Right lobe of liver (tissue), 6 donors: ENCODE measurements at regions not wholly inside any gene's neighbourhood (a gene's known extent, or its start where the extent isn't known, plus 50 kb on each side); places are given as distances from the start of the nearest gene placed in this dataset.

ENCODE experiments used
- ATAC-seq, 4 donors: fragments of 200-7000 bp; cut with Tn5 transposase; one replicate each; pipeline ENCODE4 v1.9.1; 2020; ENCODE audit warnings: mild to moderate bottlenecking in 4 of 4, moderate library complexity in 4 of 4
- DNase-seq, 3 donors: peaks; one replicate each; pipeline ENCODE4 v3.0.0-alpha.2; 2020
- H3K27ac ChIP-seq, 3 donors: fragments of 200-600 bp; one replicate each; pipeline ENCODE4 v1.8.0; 2022
- H3K27me3 ChIP-seq, 2 donors: fragments of 200-600 bp; one replicate each; pipeline ENCODE4 v1.8.0; 2022
- H3K36me3 ChIP-seq, 4 donors: fragments of 200-600 bp; sonication (generic) in 1 of 4; one replicate each; pipeline versions ENCODE4 v1.5.1 to v1.8.0; 2017 to 2022; ENCODE audit warnings: control low read depth in 1 of 4
- H3K4me1 ChIP-seq, 4 donors: fragments of 200-600 bp; sonication (generic) in 1 of 4; one replicate each; pipeline versions ENCODE4 v1.5.1 to v1.8.0; 2017 to 2022; ENCODE audit warnings: control low read depth in 1 of 4
- H3K4me3 ChIP-seq, 3 donors: fragments of 200-600 bp; one replicate each; pipeline ENCODE4 v1.8.0; 2022
- H3K9me3 ChIP-seq, 4 donors: fragments of 200-600 bp; sonication (generic) in 1 of 4; one replicate each; pipeline versions ENCODE4 v1.5.1 to v1.8.0; 2017 to 2022; ENCODE audit warnings: control low read depth in 1 of 4
- CTCF ChIP-seq, 4 donors: fragments of 200-600 bp in 3 of 4; fragments of 450-650 bp in 1 of 4; IDR thresholded peaks; one replicate each; pipeline versions ENCODE4 v1.5.1 to v1.8.0; 2016 to 2022; ENCODE audit warnings: antibody characterized with exemption in 4 of 4, mild to moderate bottlenecking in 2 of 4
- POLR2A ChIP-seq: fragments of 450-650 bp; IDR thresholded peaks from one replicate; pipeline ENCODE4 v1.6.1; 2017; ENCODE audit warnings: antibody characterized with exemption, mild to moderate bottlenecking
- WGBS: methylation state at CpG from one replicate; pipeline ENCODE4 v1.1.6; 2018; ENCODE audit warnings: low coverage, low lambda C conversion rate; ENCODE audit not compliant: insufficient coverage; ENCODE audit errors: missing lambda C conversion rate; 5-methylcytosine and 5-hydroxymethylcytosine counted together
- intact Hi-C, 2 donors: fragments of 100-400 bp; cut with DNase I; formaldehyde crosslinking; loops; one replicate each; pipeline versions ENCODE4 v1.11.2 to v1.14.1; 2022
- donor health status: DM: no; HTN: yes; CAD: no.
- donor health status: DM: no; HTN: no; CAD: no.
- donor health status: DM: no; HTN: no; CAD: no.
- donor health status: DM: no; HTN: yes; CAD: no.
- donor health status: DM: no; HTN: yes; CAD: no.

- Histone ChIP-seq H3K4me1 (no peaks in the 10 kb centered on the region), H3K27ac (no peak overlapping the region), H3K9me3 (no peaks in the 10 kb centered on the region), H3K4me3 (no peak overlapping the region), H3K27me3 (no peaks in the 10 kb centered on the region), H3K36me3 (no peaks in the 10 kb centered on the region)
- TF ChIP-seq POLR2A, result no peak
- TF ChIP-seq CTCF (IDR thresholded peaks at IDR 0.05), result no peak
- DNase-seq, result no peak
- intact Hi-C loops, result no loop called here
- WGBS, result 47% methylated on average over 5 of the region's 6 CpGs
- no peak for ATAC-seq
These were observed 59.2 kb upstream of the SLC24A5 start for GRCh38 chr15:48061605-48062004.

GRCh38 chr15:48062148-48062872 lies 58.5 kb upstream of the SLC24A5 start:
- no peaks in the 10 kb centered on the region for H3K4me1 ChIP-seq
- intact Hi-C loops, result no loop called here
- 55% methylated on average over 11 of the region's 11 CpGs for WGBS
- no peaks in the 10 kb centered on the region for H3K36me3 ChIP-seq
- DNase-seq, result no peak
- TF ChIP-seq POLR2A (no peak), CTCF (IDR thresholded peaks at IDR 0.05) (no peak)
- ATAC-seq, result no peak
- no peaks in the 10 kb centered on the region for H3K27me3 ChIP-seq
- no peak overlapping the region for H3K4me3 ChIP-seq
- no peaks in the 10 kb centered on the region for H3K9me3 ChIP-seq
- H3K27ac ChIP-seq, result no peak overlapping the region

GRCh38 chr15:48063411-48063985 lies 57.3 kb upstream of the SLC24A5 start:
- H3K4me3 ChIP-seq, result no peak overlapping the region
- no peak for DNase-seq
- H3K27me3 ChIP-seq, result no peaks in the 10 kb centered on the region
- H3K27ac ChIP-seq, result no peak overlapping the region
- no peaks in the 10 kb centered on the region for H3K4me1 ChIP-seq
- 40% methylated on average over 2 of the region's 2 CpGs for whole genome bisulfite sequencing
- TF ChIP-seq CTCF (IDR thresholded peaks at IDR 0.05), result no peak
- TF ChIP-seq POLR2A, result no peak
- intact Hi-C loops, result no loop called here
- ATAC-seq, result no peak
- H3K36me3 ChIP-seq, result no peaks in the 10 kb centered on the region
- no peaks in the 10 kb centered on the region for H3K9me3 ChIP-seq

GRCh38 chr15:48064421-48064820 lies 56.4 kb upstream of the SLC24A5 start:
- intact Hi-C loops, result no loop called here
- Histone ChIP-seq H3K4me3 (no peak overlapping the region), H3K27me3 (no peaks in the 10 kb centered on the region), H3K27ac (no peak overlapping the region), H3K4me1 (no peaks in the 10 kb centered on the region), H3K9me3 (no peaks in the 10 kb centered on the region), H3K36me3 (no peaks in the 10 kb centered on the region)
- WGBS, result 38% methylated on average over 2 of the region's 2 CpGs
- ATAC-seq (no peak), DNase-seq (no peak)
- no peak for TF ChIP-seq CTCF (IDR thresholded peaks at IDR 0.05)
- no peak for TF ChIP-seq POLR2A
